ENCODE measurements at regions not wholly inside any gene's neighbourhood (a gene's known extent, or its start where the extent isn't known, plus 50 kb on each side); places are given as distances from the start of the nearest gene placed in this dataset.

DNA sequence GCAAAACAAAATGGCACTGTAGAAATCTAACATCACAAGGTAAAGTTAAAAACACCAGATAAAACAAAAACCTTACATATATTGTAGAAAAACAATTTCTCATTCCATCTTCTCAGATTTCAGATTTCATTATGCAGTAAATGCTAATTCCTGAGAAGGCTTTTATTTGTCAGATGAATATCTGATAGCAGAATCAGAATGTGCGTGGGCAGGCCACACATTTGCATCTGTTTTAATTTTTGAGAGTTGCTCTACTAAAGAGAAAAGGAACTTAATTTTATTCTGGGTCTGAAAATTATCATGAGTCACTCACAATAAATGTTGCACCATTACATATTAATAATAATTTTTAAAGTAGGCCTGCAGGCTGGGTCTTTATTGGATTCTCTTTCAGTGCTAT lies 329.3 kb upstream of the SPTLC3 start:
- no peak for TF ChIP-seq GATA1 (IDR thresholded peaks at IDR 0.05; ENCODE audit: low read depth, low read length)
- no peak for TF ChIP-seq POLR2A (IDR thresholded peaks at IDR 0.05; ENCODE audit: low read length)
- no peak for DNase-seq

DNA sequence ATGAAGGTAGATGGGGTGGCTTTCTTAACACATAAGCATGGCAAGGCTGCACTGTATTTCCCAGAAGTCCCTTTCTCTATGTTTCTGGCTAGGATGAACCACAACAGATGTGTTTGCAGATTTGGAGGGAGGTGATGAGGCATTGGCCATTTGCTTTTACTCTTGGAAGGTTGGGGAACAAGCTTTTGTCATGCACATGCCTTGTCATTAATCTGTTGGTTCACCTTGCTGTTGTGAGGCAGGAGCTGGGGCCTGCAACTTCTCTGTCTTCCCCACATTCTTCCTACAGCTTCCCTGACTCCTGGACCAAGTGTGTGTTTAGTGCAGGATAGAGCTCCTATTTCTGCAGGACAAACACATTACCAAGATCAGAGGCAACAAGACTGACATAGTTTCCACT lies 326.2 kb upstream of the SPTLC3 start:
- TF ChIP-seq GATA1 (IDR thresholded peaks at IDR 0.05; ENCODE audit: low read depth, low read length) (no peak), POLR2A (IDR thresholded peaks at IDR 0.05; ENCODE audit: low read length) (no peak)
- DNase-seq = no peak

DNA sequence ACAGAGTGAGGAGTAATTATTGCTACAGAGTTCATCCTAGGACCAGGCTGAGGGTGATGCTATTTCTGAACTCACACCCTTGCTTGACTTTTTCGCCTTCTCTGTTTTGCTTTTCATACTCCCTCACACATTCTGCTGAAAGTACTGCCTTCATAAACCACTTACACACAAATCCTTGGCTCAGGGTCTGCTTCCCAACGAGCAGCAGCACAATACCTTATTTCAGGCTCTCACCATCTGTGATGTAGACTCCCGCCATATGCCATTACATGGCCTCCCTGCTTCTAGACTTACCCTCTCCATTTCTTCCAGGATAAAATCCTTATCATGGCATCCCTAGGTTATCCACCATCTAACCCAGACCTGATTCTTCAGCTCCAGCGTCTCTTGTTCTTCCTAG lies 321.3 kb upstream of the SPTLC3 start:
- TF ChIP-seq GATA1 (IDR thresholded peaks at IDR 0.05; ENCODE audit: low read depth, low read length) (no peak), POLR2A (IDR thresholded peaks at IDR 0.05; ENCODE audit: low read length) (no peak)
- DNase-seq = no peak

DNA sequence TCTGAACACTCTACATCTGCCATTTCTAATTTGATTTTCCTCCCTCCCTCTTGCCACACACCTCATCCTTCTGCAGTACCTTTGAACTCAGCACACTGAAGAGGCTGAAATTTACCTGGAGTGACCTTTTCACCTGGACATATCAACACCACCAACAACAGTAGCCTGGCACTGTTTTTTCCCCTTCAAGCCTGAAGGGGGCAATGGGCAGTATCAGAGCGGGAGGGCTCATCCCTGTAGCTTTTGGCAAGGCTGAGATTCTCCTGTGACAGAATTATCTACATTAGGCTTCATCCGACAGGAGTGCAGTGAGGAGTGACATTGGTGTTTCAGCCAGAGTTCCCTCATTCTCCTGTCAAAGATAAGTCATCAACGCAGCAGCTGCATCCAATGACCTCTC lies 312.8 kb upstream of the SPTLC3 start:
- no peak for DNase-seq
- TF ChIP-seq GATA1 (IDR thresholded peaks at IDR 0.05; ENCODE audit: low read depth, low read length) (no peak), POLR2A (IDR thresholded peaks at IDR 0.05; ENCODE audit: low read length) (no peak)

DNA sequence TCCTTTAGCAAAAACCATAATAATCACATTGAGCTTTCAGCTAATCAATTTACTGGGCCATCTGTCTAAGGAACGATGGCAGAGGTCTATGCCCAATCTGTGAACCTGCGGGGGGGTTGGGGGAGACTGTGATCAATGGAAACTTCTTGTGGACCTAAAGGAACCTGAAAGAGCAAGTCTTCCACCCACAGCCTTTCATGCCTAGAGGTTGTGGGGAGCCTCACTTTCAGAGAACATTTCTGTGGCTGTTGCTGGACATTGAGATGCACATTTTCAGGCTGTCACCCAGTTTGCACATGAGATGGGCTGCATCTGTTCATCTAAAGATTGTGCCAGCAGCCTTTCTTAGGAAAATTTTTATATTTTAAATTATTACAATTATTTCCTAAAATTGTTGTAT lies 310.0 kb upstream of the SPTLC3 start:
- no peak for DNase-seq
- no peak for TF ChIP-seq POLR2A (IDR thresholded peaks at IDR 0.05; ENCODE audit: low read length)
- no peak for TF ChIP-seq GATA1 (IDR thresholded peaks at IDR 0.05; ENCODE audit: low read depth, low read length)

DNA sequence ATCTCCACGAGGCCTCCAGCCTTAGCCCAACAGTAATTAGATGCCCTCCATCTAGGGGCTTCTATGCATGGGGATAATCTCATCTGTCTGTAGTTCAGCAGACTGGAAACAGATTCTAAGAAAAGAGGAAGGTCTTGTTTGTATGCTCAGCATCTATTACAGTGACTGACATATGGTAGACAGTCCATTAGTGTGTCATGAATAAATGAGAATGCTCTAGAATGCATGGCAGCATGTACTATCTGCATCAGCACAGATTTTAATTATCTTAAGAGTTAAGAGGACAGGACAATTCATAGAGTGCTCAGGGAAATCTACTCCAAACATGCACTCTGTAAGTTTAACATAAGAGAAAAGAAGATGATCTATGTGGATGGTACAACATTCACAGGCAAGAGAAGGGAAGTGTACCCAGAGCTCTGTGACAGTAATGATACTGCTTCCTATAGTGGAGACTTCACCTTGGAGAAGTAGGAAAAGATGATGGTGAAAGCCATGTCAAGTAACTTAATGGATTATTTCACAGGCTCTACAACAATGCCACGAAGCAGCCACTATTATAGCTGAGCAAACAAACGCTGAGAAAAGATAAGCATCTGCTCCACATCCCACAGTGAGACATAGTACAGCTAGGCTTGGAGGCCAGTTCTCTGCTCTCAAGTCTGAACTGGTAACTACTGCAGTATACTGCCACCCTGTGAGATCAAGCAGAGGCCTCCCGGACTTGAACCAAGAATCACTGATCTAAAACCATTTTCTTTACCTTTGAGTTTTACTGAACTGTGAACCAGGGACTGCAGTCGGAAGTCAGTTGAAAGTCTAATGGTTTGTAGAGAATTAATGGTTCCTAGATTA lies 309.2 kb upstream of the SPTLC3 start:
- DNase-seq = no peak
- TF ChIP-seq POLR2A (IDR thresholded peaks at IDR 0.05; ENCODE audit: low read length) (no peak), GATA1 (IDR thresholded peaks at IDR 0.05; ENCODE audit: low read depth, low read length) (no peak)

DNA sequence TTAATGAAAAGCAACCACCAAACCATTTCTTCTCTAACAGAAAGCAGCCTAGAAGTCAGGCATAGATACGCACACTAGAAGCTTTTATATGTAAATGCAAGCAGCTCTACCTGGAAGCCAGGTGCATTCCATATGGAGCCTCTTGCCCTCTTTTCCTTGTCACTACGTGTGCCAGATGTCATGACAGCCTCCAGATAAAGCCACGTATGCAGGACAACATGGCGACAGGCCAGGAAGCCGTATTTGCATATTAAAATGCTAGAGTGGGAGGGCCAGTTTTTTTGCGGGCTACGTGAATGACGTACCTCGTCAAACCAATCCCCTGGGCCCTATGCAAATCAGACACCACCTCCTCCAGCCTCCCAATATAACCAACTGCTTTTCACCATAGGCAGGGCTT lies 308.1 kb upstream of the SPTLC3 start:
- TF ChIP-seq POLR2A (IDR thresholded peaks at IDR 0.05; ENCODE audit: low read length) (no peak), GATA1 (IDR thresholded peaks at IDR 0.05; ENCODE audit: low read depth, low read length) (no peak)
- no peak for DNase-seq

DNA sequence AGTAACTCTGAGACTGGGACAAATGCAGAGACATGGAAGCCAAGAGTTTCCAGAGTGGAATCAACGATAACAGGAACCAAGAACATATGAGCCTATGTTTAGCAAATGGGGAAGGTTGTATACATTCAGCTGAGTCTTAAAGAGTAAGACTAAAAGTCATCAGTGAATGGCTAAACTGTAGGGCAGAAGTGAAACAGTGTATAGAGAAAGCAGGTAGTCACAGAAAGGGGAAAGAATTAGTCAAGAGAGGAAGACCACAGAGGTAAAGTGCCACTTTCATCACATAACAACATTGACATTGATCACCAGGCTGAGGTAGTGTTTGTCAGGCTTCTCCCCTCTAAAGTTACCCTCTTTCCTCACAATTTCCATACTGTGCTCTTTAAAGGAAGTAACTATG lies 306.5 kb upstream of the SPTLC3 start:
- DNase-seq = no peak
- TF ChIP-seq GATA1 (IDR thresholded peaks at IDR 0.05; ENCODE audit: low read depth, low read length) (no peak), POLR2A (IDR thresholded peaks at IDR 0.05; ENCODE audit: low read length) (no peak)

DNA sequence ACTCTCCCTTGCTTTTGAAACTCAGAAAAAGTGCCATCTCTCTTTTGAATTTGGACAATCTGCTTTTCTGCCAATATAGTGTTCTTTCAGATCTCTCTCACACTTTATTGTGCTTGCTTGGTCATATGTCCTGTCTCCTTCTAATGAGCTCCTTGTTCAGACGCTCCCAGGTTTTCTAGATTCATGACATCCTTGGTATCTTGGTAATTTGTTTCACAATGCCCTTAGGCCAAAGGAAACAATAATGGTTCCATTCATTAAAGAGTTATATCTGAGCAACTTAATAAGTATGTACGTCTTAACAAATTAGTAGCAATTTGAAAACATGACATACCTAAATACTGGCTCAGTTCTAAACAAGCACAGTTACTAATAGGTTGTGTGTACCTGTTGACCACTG lies 293.4 kb upstream of the SPTLC3 start:
- TF ChIP-seq GATA1 (IDR thresholded peaks at IDR 0.05; ENCODE audit: low read depth, low read length) (no peak), POLR2A (IDR thresholded peaks at IDR 0.05; ENCODE audit: low read length) (no peak)

DNA sequence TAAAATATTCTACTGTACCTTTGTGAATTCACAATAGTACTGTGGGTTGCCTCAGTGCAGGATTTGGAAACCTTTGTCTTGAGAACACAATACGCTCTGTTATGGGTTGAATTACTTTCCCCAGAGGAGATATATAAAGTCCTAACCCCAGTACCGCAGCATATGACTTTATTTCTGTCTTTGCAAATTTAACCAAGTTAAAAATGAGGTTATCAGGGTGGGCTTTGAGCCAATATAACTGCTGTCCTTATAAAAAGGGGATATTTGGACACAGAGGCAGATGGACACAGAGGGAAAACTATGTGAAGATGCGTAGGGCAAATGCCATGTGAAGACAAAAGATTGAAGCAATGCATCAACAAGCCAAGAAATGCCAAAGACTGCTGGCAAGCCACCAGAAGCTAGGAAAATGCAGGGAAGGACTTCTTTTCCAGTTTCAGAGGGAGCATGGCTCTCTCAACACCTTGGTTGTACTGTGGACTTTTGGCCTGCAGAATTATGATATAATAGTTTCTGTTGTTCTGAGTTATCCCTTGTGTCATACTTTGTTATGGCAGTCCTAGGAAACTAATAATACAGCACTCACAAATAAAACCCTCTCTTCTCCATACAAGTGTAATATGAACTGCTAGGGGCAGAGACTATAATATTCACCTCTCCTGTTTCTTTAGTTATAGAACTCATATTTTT lies 292.6 kb upstream of the SPTLC3 start:
- TF ChIP-seq GATA1 (IDR thresholded peaks at IDR 0.05; ENCODE audit: low read depth, low read length) (no peak), POLR2A (IDR thresholded peaks at IDR 0.05; ENCODE audit: low read length) (no peak)
- DNase-seq = no peak

More for the DNA sequence above, 293.4 kb upstream of the SPTLC3 start:
- DNase-seq = no peak

DNA sequence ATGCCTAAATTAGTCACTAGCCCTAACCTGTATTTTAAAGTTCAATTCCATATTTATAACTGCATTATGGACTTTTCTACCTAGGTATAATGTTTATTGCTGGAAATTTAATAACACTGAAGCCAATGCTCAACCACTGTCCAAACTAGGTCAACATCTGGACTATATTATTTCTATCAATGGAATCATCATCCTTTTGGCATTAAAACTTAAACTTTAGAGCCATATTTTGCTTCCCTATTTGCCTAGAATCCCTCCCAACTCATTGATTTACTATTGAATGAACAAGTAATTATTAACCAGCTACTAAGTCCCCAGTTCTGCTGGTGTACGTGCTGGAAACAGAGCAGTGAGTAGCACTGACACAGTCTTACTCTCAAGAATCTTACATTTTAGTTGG lies 291.7 kb upstream of the SPTLC3 start:
- no peak for TF ChIP-seq POLR2A (IDR thresholded peaks at IDR 0.05; ENCODE audit: low read length)
- TF ChIP-seq GATA1 (IDR thresholded peaks at IDR 0.05; ENCODE audit: low read depth, low read length) = no peak
- no peak for DNase-seq

DNA sequence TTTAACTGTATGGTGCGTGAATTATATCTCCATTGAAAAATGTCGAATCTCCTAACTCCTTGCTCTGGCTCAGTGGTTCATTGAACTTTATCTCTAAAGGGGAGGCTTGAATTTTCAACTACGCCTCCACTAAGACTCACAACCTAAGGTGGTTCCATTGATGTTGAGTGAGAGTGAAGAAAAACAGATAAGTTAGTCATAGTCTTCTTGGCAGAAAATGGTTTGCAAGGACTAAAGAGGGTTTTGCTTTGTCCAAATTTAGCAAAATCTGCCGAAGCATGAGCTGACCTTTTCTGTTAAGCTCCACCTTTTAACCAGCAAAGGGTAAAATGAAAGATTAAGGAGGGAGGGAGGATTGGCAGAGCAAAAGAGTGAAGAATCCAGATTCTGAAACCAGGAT lies 290.2 kb upstream of the SPTLC3 start:
- TF ChIP-seq GATA1 (IDR thresholded peaks at IDR 0.05; ENCODE audit: low read depth, low read length) (no peak), POLR2A (IDR thresholded peaks at IDR 0.05; ENCODE audit: low read length) (no peak)
- DNase-seq = no peak

DNA sequence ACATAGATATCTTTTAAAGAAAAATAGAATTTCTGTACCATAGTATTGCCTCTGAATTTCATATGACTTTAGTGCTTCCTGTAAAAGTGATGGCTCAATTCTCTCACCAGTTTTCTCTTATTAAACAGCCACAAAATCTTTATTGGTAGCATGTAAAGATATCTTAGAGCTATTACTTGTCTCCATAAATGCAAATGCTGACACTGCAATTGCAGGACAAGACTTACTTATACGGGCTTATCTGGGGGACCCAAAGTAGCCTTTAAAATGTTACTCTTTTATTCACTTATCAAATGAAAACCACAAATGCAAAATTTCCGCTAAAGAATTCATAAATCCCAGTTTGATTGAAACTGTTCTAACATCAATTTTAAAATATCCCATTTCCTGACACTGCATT lies 287.1 kb upstream of the SPTLC3 start:
- TF ChIP-seq GATA1 (IDR thresholded peaks at IDR 0.05; ENCODE audit: low read depth, low read length) = no peak
- no peak for TF ChIP-seq POLR2A (IDR thresholded peaks at IDR 0.05; ENCODE audit: low read length)
- DNase-seq = no peak

DNA sequence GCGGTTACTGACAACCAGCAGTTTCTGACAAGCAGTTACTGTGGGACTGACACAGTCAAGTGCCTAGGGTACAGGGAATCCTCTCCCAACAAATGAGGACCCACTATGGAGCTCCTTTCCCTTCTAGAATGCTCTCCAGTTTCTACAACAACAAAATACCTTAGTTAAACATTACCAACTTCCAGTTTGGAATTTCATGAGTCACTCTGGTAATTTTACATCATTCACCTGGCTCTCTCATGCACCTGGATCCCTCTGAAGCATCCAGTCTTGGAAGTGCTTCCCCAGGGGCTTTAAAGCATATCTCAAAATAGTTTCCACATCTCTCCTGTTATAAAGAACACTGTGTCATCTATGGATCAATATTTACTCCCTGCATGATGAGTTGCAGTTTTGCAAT lies 286.7 kb upstream of the SPTLC3 start:
- no peak for TF ChIP-seq POLR2A (IDR thresholded peaks at IDR 0.05; ENCODE audit: low read length)
- TF ChIP-seq GATA1 (IDR thresholded peaks at IDR 0.05; ENCODE audit: low read depth, low read length) = no peak
- no peak for DNase-seq

DNA sequence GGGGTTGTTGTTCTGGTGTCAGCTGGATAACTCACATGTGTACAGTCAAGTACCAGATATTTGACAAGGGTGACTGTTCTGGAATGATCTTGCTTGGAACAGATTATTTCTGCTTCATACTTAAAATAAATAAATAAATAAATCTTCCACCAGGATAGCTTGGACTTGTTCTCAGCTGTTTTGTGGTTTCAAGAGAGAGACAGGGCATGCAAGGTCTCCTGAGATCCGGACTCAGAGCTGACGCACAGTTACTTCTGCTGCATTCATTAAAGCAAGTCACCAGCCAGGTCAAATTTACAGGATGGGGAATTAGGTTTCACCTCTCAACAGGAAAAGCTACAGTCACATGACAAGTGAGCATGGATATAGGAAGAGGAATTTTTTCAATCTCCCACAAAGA lies 285.0 kb upstream of the SPTLC3 start:
- DNase-seq = no peak
- TF ChIP-seq POLR2A (IDR thresholded peaks at IDR 0.05; ENCODE audit: low read length) (no peak), GATA1 (IDR thresholded peaks at IDR 0.05; ENCODE audit: low read depth, low read length) (no peak)
